ENCODE measurements at regions not wholly inside any gene's neighbourhood (a gene's known extent, or its start where the extent isn't known, plus 50 kb on each side); places are given as distances from the start of the nearest gene placed in this dataset.

GRCh38 chr15:70237626-70238025 lies 139.9 kb upstream of the TLE3 start:
- TF ChIP-seq, protein P1, sequence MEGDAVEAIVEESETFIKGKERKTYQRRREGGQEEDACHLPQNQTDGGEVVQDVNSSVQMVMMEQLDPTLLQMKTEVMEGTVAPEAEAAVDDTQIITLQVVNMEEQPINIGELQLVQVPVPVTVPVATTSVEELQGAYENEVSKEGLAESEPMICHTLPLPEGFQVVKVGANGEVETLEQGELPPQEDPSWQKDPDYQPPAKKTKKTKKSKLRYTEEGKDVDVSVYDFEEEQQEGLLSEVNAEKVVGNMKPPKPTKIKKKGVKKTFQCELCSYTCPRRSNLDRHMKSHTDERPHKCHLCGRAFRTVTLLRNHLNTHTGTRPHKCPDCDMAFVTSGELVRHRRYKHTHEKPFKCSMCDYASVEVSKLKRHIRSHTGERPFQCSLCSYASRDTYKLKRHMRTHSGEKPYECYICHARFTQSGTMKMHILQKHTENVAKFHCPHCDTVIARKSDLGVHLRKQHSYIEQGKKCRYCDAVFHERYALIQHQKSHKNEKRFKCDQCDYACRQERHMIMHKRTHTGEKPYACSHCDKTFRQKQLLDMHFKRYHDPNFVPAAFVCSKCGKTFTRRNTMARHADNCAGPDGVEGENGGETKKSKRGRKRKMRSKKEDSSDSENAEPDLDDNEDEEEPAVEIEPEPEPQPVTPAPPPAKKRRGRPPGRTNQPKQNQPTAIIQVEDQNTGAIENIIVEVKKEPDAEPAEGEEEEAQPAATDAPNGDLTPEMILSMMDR (IDR thresholded peaks at IDR 0.05): no peak
- no peak for TF ChIP-seq POLR2AphosphoS5 (IDR thresholded peaks at IDR 0.05; ENCODE audit: insufficient read depth in 1 of 2, low read depth in 1 of 2)
